ENCODE measurements at regions not wholly inside any gene's neighbourhood (a gene's known extent, or its start where the extent isn't known, plus 50 kb on each side); places are given as distances from the start of the nearest gene placed in this dataset.
A peak's percentile ranks its signal among the peaks of the same experiment; 100 is the strongest.

- Histone ChIP-seq H3K4me2 (ENCODE audit: low read depth, low read length, poor library complexity, severe bottlenecking) (no peak overlapping the region), H2AFZ (ENCODE audit: low read length) (no peak overlapping the region), H3K4me3 (ENCODE audit: low read length, poor library complexity, severe bottlenecking) (no peak overlapping the region), H3K9me3 (ENCODE audit: insufficient read depth, low read depth, low read length) (no peaks in the 10 kb centered on the region), H3K36me3 (ENCODE audit: insufficient read depth, low read length) (no peaks in the 10 kb centered on the region), H3K9ac (ENCODE audit: low read depth, low read length, poor library complexity, severe bottlenecking) (no peak overlapping the region), H4K20me1 (ENCODE audit: insufficient read depth, low read length, poor library complexity, severe bottlenecking) (no peaks in the 10 kb centered on the region), H3K4me1 (ENCODE audit: insufficient read depth, low read length, poor library complexity, severe bottlenecking) (peaks cover 8% of the 10 kb centered on the region), H3K27me3 (ENCODE audit: insufficient read depth, low read length, poor library complexity, severe bottlenecking) (no peaks in the 10 kb centered on the region), H3F3A (ENCODE audit: low read depth) (no peaks in the 10 kb centered on the region), H3K79me2 (ENCODE audit: insufficient read depth, low read length) (no peaks in the 10 kb centered on the region), H3K9me2 (replicated peaks; ENCODE audit: low read depth, low read length) (no peaks in the 10 kb centered on the region)
- TF ChIP-seq CTCF (conservative IDR thresholded peaks at IDR 0.05; ENCODE audit: low read length) (no peak), EZH2phosphoT487 (IDR thresholded peaks at IDR 0.05; ENCODE audit: borderline replicate concordance) (no peak)
Observed at GRCh38 chr11:27604416-27604815, 95.8 kb downstream of the BDNF start.

GRCh38 chr11:27603376-27603990, 96.8 kb downstream of the BDNF start:
- Histone ChIP-seq H3K9me2 (replicated peaks; ENCODE audit: low read depth, low read length) (no peaks in the 10 kb centered on the region), H3K27me3 (ENCODE audit: insufficient read depth, low read length, poor library complexity, severe bottlenecking) (no peaks in the 10 kb centered on the region), H3F3A (ENCODE audit: low read depth) (no peaks in the 10 kb centered on the region), H3K36me3 (ENCODE audit: insufficient read depth, low read length) (no peaks in the 10 kb centered on the region), H3K9ac (ENCODE audit: low read depth, low read length, poor library complexity, severe bottlenecking) (no peak overlapping the region), H4K20me1 (ENCODE audit: insufficient read depth, low read length, poor library complexity, severe bottlenecking) (no peaks in the 10 kb centered on the region), H2AFZ (ENCODE audit: low read length) (no peak overlapping the region), H3K79me2 (ENCODE audit: insufficient read depth, low read length) (no peaks in the 10 kb centered on the region), H3K4me1 (ENCODE audit: insufficient read depth, low read length, poor library complexity, severe bottlenecking) (peaks cover 8% of the 10 kb centered on the region), H3K4me2 (ENCODE audit: low read depth, low read length, poor library complexity, severe bottlenecking) (no peak overlapping the region), H3K4me3 (ENCODE audit: low read length, poor library complexity, severe bottlenecking) (no peak overlapping the region), H3K9me3 (ENCODE audit: insufficient read depth, low read depth, low read length) (no peaks in the 10 kb centered on the region)
- no peak for TF ChIP-seq EZH2phosphoT487 (IDR thresholded peaks at IDR 0.05; ENCODE audit: borderline replicate concordance)
- no peak for TF ChIP-seq CTCF (conservative IDR thresholded peaks at IDR 0.05; ENCODE audit: low read length)

GRCh38 chr11:27600656-27601055, 94.1 kb upstream of the LIN7C start:
- Histone ChIP-seq H3K4me1 (ENCODE audit: insufficient read depth, low read length, poor library complexity, severe bottlenecking) (peaks cover 8% of the 10 kb centered on the region), H3K79me2 (ENCODE audit: insufficient read depth, low read length) (no peaks in the 10 kb centered on the region), H3K9ac (ENCODE audit: low read depth, low read length, poor library complexity, severe bottlenecking) (no peak overlapping the region), H3K4me3 (ENCODE audit: low read length, poor library complexity, severe bottlenecking) (no peak overlapping the region), H3K27me3 (ENCODE audit: insufficient read depth, low read length, poor library complexity, severe bottlenecking) (no peaks in the 10 kb centered on the region), H3K36me3 (ENCODE audit: insufficient read depth, low read length) (no peaks in the 10 kb centered on the region), H3K4me2 (ENCODE audit: low read depth, low read length, poor library complexity, severe bottlenecking) (peak overlapping the region; percentile 56), H4K20me1 (ENCODE audit: insufficient read depth, low read length, poor library complexity, severe bottlenecking) (no peaks in the 10 kb centered on the region), H2AFZ (ENCODE audit: low read length) (peak overlapping the region; percentile 21; the same call in 1 of the 2 replicates), H3F3A (ENCODE audit: low read depth) (no peaks in the 10 kb centered on the region), H3K9me2 (replicated peaks; ENCODE audit: low read depth, low read length) (no peaks in the 10 kb centered on the region), H3K9me3 (ENCODE audit: insufficient read depth, low read depth, low read length) (no peaks in the 10 kb centered on the region)
- no peak for TF ChIP-seq CTCF (conservative IDR thresholded peaks at IDR 0.05; ENCODE audit: low read length)
- no peak for TF ChIP-seq EZH2phosphoT487 (IDR thresholded peaks at IDR 0.05; ENCODE audit: borderline replicate concordance)

All from Loucy (cell line).